Myocyte (in vitro differentiated cells): ENCODE measurements at regions not wholly inside any gene's neighbourhood (a gene's known extent, or its start where the extent isn't known, plus 50 kb on each side); places are given as distances from the start of the nearest gene placed in this dataset.

ENCODE experiments used
- DNase-seq: peaks from one replicate; pipeline ENCODE4 v3.0.0-alpha.2; 2012; ENCODE audit warnings: low read depth

DNA sequence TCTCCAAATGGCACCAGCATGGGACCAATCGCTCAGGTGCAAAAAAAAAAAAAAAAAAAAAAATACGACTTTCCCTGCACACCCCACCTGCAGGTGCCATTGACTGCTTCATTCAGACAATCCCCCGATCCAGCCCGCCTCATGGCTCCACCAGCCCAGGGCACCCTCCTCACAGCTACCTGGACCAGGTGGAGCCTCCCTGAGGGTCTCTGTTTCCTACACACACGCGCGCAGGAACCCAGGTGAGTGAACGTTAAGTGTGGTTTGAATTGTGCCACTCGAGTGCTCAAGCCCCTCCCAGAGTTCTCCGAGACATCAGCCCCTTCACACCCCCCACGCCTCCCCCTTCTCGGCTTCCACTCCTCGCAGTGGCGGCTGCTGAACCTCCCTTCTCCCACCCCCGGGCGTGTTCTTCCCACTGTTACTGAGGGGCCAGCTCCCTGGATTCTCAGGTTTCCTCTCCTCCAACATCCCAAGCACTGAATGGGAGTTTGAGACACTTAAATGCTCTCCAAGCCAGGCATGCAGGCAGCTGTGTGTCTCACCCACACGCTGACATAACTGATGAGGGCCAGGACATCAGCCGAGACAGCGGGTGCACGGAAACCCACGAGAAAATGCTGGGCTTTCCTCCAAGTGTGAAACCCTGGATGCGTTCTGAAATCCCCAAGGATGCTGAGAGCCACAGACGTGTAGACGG lies 88.8 kb upstream of the SNTG2 start:
- DNase-seq = no peak

- DNase-seq = no peak
These were observed 90.3 kb upstream of the SNTG2 start for GRCh38 chr2:860259-860855.

DNA sequence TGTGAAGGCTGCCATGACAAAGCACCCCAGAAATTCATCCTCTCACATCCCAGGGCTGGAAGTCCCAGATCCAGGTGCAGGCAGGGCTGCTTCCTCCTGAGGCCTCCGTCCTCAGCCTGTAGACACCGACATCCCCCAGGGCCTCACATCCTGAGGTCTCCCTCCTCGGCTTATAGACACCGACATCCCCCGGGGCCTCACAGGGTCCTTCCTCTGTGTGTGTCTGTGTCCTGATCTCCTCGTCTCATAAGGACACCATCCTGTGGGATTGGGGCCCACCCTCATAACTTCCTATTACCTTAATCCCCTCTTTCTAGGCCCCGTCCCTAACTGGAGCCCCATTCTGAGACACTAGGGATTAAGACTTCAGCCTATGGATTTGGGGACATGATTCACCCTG lies 92.0 kb upstream of the SNTG2 start:
- DNase-seq = no peak

DNA sequence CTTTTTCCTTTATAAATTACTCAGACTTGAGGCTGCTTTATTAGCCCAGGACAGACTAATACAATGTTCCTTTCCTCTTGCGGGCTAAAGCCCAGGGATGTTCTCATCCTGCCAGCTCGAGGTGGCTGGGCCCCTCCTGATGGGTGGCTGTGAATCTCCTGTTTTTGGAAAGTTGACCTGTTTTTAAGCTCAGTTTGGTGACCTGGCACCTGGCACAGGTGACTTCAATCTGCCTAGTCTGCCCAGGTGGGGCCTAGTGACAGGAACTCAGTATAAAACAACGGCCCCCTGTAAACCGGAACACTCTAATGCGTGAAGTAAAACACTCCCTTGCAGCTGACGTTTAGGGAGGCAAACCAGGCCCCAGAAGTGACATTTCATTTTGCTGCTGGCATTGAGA lies 92.7 kb upstream of the SNTG2 start:
- DNase-seq = no peak

DNA sequence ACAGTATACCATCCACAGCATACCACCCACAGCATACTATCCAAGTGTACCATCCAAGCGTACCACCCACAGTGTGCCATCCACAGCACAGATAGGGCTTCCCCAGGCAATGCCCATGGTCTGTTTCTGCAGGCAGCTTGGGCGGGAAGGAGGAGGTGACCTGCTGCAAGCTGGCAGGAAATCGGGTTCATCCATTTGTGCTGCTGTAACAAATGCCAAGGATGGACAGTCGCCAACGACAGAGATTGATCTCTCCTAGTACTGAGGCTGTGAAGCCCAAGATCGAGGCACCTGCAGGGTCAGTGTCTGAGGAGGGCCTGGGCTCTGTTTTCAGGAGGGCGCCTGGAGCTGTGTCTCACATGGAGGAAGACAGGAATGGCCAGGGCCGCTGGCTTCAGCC lies 93.6 kb upstream of the SNTG2 start:
- no peak for DNase-seq

DNA sequence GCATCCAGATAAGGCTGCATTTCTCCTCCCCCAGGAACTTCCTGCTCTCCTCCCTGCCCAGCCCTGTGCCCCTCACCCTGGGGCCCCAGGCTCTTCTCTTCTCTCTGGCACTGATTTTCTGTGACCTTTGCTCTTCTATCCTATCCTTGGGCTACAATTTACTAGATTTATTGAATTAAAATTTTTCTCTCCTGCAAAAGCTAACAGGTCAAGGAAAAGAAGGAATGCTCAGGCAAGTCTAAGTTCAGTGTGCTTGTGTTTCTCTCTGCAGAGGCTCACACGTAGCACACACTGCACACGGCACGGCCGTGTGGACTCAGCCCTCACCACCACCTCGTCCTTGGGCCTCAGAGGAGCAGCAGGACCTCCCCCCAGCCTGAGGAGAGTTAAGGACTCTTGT lies 94.2 kb upstream of the SNTG2 start:
- DNase-seq = no peak

- DNase-seq = no peak
These were observed 94.6 kb upstream of the SNTG2 start for GRCh38 chr2:856041-856440.

- DNase-seq = no peak
These were observed 95.5 kb upstream of the SNTG2 start for GRCh38 chr2:855177-855576.

GRCh38 chr2:854460-854859 lies 96.2 kb upstream of the SNTG2 start:
- DNase-seq = no peak

- DNase-seq = no peak
These were observed 97.3 kb upstream of the SNTG2 start for GRCh38 chr2:853203-853870.

GRCh38 chr2:852168-852567 lies 98.5 kb upstream of the SNTG2 start:
- no peak for DNase-seq

DNA sequence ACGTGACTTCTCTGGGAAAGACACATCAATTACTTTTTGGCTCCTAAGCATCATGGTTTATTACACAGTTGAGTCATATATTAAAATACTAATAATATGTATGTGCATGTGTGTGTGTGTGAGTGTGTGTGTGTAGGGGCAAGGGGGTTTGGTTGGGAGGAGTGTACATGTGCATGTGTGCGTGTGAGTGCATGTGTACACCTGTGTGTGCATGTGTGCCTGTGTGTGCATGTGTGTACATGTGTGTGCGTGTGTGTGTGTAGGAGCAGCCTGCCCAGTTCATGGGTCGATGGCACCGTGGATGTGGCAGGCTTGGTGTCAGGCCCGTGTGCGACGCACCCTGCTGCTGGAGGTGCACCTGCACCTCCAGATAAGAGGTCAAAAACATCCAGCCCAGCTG lies 99.0 kb upstream of the SNTG2 start:
- DNase-seq = no peak

DNA sequence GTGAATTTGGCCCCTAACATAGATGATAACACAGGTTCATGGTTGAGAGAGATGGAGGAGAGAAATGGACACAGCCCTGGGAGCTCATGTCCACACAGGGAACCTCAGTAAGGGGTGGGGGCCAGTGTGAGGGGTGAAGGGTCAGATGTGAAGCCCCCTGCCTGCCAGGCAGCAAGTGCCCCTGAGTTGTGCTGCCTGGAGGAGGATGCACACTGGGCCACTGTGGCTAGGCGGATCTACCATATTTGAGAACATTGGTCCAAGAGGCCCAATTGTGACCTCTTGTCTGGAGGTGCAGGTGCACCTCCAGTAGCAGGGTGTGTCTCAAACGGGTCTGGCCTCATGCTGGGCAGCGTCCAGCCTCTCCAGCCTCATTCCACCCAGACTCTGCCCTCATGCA lies 99.6 kb upstream of the SNTG2 start:
- DNase-seq = no peak

DNA sequence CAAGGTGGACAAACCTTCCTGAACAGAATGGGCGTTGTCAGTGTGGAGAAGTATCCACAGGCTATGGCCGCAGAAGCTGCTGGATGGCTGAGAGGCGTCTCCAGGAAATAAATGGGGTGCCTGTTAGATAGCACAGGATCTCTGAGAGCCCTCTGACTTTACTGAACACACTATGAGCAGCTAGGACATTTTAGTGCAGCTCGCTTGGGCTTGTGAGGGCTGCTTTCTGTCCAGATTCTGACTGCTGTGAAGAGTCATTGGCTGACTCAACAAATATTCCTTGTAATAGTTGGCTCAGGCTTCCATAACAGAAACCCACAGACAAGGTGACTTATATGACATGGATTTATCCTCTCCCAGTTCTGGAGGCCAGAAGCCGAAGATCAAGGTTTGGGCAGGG lies 100.2 kb upstream of the SNTG2 start:
- DNase-seq = no peak

GRCh38 chr2:848099-848498 lies 102.5 kb upstream of the SNTG2 start:
- no peak for DNase-seq

- DNase-seq = no peak
These were observed 103.0 kb upstream of the SNTG2 start for GRCh38 chr2:847669-848068.

- no peak for DNase-seq
These were observed 105.9 kb upstream of the SNTG2 start for GRCh38 chr2:844715-845114.

GRCh38 chr2:842151-842803 lies 108.4 kb upstream of the SNTG2 start:
- no peak for DNase-seq

- DNase-seq = no peak
These were observed 109.6 kb upstream of the SNTG2 start for GRCh38 chr2:841036-841435.

GRCh38 chr2:834233-834632 lies 116.4 kb upstream of the SNTG2 start:
- DNase-seq = no peak

- DNase-seq = no peak
These were observed 117.5 kb upstream of the SNTG2 start for GRCh38 chr2:833180-833579.

DNA sequence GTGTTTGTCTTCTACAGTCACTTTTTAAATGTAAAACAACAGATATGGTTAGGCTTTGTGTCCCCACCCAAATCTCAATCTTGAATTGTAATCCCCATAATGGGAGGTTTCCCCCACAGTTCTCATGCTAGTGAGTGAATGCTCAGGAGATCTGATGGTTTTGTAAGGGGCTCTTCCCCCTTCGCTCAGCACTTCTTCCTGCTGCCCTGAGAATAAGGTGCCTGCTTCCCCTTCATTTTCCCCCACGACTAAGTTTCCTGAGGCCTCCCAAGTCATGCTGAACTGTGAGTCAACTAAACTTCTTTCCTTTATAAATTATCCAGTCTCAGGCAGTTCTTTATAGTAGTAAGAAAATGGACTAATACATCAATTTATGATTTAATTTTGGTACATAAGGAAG lies 118.0 kb upstream of the SNTG2 start:
- DNase-seq = no peak
